ENCODE measurements at regions not wholly inside any gene's neighbourhood (a gene's known extent, or its start where the extent isn't known, plus 50 kb on each side); places are given as distances from the start of the nearest gene placed in this dataset.

DNA sequence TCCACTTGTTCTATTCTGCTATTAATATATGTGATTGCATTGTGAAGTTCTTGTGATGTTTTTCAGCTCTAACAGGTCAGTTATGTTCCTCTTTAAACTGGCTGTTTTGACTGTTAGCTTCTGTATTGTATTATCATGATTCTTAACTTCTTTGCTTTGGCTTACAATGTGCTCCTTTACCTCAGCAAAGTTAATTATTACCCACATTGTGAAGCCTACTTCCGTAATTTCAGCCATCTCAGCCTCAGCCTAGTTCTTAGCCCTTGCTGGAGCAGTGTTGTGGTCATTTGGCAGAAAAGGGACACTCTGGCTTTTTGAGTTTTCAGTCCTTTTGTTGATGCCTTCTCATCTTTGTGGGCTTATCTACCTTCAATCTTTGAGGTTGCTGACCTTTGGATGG is 440.2 kb downstream of the TBC1D32 start:
- TF ChIP-seq, protein P1, sequence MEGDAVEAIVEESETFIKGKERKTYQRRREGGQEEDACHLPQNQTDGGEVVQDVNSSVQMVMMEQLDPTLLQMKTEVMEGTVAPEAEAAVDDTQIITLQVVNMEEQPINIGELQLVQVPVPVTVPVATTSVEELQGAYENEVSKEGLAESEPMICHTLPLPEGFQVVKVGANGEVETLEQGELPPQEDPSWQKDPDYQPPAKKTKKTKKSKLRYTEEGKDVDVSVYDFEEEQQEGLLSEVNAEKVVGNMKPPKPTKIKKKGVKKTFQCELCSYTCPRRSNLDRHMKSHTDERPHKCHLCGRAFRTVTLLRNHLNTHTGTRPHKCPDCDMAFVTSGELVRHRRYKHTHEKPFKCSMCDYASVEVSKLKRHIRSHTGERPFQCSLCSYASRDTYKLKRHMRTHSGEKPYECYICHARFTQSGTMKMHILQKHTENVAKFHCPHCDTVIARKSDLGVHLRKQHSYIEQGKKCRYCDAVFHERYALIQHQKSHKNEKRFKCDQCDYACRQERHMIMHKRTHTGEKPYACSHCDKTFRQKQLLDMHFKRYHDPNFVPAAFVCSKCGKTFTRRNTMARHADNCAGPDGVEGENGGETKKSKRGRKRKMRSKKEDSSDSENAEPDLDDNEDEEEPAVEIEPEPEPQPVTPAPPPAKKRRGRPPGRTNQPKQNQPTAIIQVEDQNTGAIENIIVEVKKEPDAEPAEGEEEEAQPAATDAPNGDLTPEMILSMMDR (IDR thresholded peaks at IDR 0.05; ENCODE audit: poor library complexity, severe bottlenecking) = no peak
- no peak for DNase-seq (ENCODE audit: low spot score)
- H3K4me3 ChIP-seq (ENCODE audit: severe bottlenecking) = no peak overlapping the region
- no peaks in the 10 kb centered on the region for H3K4me1 ChIP-seq (ENCODE audit: insufficient read depth, poor library complexity, severe bottlenecking)
- ATAC-seq (ENCODE audit: low read depth) = no peak
- H3K36me3 ChIP-seq (ENCODE audit: low read depth) = no peaks in the 10 kb centered on the region
- no peaks in the 10 kb centered on the region for H3K27me3 ChIP-seq (ENCODE audit: insufficient read depth, poor library complexity, severe bottlenecking)
- H3K27ac ChIP-seq (ENCODE audit: poor library complexity, severe bottlenecking) = no peak overlapping the region
- no peaks in the 10 kb centered on the region for H3K9me3 ChIP-seq (ENCODE audit: severe bottlenecking)

DNA sequence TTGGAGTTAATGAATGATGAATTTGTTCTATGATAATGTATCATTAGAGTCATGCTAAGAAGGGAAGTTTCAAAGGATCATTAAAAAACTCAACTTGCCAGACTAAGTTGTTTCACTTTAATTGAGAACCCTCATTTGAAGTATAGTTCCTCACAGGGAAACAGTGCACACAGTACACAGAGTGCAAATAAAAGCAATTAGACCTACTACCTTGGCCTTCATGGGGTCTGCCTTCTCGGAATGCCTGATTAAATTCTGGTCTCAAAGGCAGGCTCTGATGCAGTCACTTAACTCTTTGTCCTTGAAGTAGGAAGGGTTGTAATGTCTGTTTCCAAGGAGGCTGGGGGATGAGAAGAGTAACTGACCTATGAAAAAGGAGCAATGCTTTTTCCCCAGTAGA is 457.3 kb downstream of the TBC1D32 start:
- H3K4me1 ChIP-seq (ENCODE audit: insufficient read depth, poor library complexity, severe bottlenecking) = no peaks in the 10 kb centered on the region
- no peak overlapping the region for H3K27ac ChIP-seq (ENCODE audit: poor library complexity, severe bottlenecking)
- DNase-seq (ENCODE audit: low spot score) (no peak), ATAC-seq (ENCODE audit: low read depth) (no peak)
- no peaks in the 10 kb centered on the region for H3K9me3 ChIP-seq (ENCODE audit: severe bottlenecking)
- H3K36me3 ChIP-seq (ENCODE audit: low read depth) = no peaks in the 10 kb centered on the region
- TF ChIP-seq, protein P1 (IDR thresholded peaks at IDR 0.05; ENCODE audit: poor library complexity, severe bottlenecking) = no peak
- H3K27me3 ChIP-seq (ENCODE audit: insufficient read depth, poor library complexity, severe bottlenecking) = no peaks in the 10 kb centered on the region
- no peak overlapping the region for H3K4me3 ChIP-seq (ENCODE audit: severe bottlenecking)

DNA sequence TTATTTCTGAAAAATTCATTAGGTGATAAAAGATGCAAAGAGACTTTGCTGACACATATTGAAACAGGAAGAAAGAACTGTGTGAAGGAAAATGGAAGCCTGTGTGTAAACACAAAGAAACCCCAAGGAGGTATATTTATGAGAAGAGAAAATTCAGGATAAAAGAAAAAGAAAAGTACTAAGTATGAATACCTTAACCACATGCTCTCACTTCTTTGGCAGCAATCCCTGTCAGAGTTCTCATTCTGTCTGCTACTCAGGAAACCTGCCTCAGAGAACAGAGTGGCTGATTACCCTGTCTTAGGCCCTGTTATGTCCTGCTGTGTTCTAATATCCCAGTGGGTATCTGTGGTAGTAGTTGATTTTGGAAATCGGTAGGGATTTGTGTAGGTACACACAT is 457.9 kb downstream of the TBC1D32 start:
- no peaks in the 10 kb centered on the region for H3K27me3 ChIP-seq (ENCODE audit: insufficient read depth, poor library complexity, severe bottlenecking)
- H3K36me3 ChIP-seq (ENCODE audit: low read depth) = no peaks in the 10 kb centered on the region
- TF ChIP-seq, protein P1 (IDR thresholded peaks at IDR 0.05; ENCODE audit: poor library complexity, severe bottlenecking) = no peak
- H3K4me3 ChIP-seq (ENCODE audit: severe bottlenecking) = no peak overlapping the region
- no peak for ATAC-seq (ENCODE audit: low read depth)
- no peak for DNase-seq (ENCODE audit: low spot score)
- no peaks in the 10 kb centered on the region for H3K9me3 ChIP-seq (ENCODE audit: severe bottlenecking)
- no peak overlapping the region for H3K27ac ChIP-seq (ENCODE audit: poor library complexity, severe bottlenecking)
- H3K4me1 ChIP-seq (ENCODE audit: insufficient read depth, poor library complexity, severe bottlenecking) = no peaks in the 10 kb centered on the region

DNA sequence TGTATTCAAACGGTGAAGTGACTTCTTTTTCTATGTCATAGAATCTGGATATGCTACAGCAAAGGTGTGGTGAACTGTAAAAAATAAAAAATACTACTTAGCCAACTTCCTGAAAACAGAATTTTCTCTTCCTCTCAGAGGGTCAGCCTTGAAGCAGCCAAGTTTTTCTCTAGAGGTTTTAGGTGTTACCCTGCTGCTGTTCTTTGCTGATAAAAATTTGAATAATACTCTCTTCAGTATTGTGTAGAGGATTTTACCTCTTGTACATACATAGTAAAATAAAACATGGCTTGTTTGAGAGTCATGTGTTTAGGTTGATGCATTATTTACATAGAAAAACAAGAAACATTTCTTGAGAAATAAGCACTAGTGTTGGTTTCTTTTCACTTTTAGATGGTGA is 458.4 kb downstream of the TBC1D32 start:
- no peaks in the 10 kb centered on the region for H3K9me3 ChIP-seq (ENCODE audit: severe bottlenecking)
- DNase-seq (ENCODE audit: low spot score) (no peak), ATAC-seq (ENCODE audit: low read depth) (no peak)
- no peak overlapping the region for H3K27ac ChIP-seq (ENCODE audit: poor library complexity, severe bottlenecking)
- H3K4me3 ChIP-seq (ENCODE audit: severe bottlenecking) = no peak overlapping the region
- H3K4me1 ChIP-seq (ENCODE audit: insufficient read depth, poor library complexity, severe bottlenecking) = no peaks in the 10 kb centered on the region
- TF ChIP-seq, protein P1 (IDR thresholded peaks at IDR 0.05; ENCODE audit: poor library complexity, severe bottlenecking) = no peak
- H3K36me3 ChIP-seq (ENCODE audit: low read depth) = no peaks in the 10 kb centered on the region
- no peaks in the 10 kb centered on the region for H3K27me3 ChIP-seq (ENCODE audit: insufficient read depth, poor library complexity, severe bottlenecking)

DNA sequence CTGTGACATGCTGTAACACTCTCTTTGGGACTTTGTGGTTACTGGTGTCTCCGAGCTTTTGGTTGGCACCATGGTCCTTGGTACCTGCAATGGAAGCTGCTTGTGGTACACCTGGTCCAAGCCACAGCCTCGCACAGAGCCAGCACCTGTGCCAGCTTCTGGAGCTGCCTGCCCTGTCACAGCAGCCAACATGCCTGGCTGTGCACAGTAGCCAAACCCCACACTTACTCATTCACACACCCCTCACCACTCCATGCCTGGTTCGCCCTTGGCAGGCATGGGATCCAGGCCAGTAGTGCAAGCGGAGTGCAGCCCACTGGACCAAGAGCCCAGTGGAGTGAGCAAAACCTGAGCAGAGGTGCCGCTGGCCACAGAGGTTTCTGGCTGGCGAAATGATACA is 459.9 kb downstream of the TBC1D32 start:
- no peaks in the 10 kb centered on the region for H3K27me3 ChIP-seq (ENCODE audit: insufficient read depth, poor library complexity, severe bottlenecking)
- H3K36me3 ChIP-seq (ENCODE audit: low read depth) = no peaks in the 10 kb centered on the region
- no peak overlapping the region for H3K27ac ChIP-seq (ENCODE audit: poor library complexity, severe bottlenecking)
- TF ChIP-seq, protein P1 (IDR thresholded peaks at IDR 0.05; ENCODE audit: poor library complexity, severe bottlenecking) = no peak
- H3K4me1 ChIP-seq (ENCODE audit: insufficient read depth, poor library complexity, severe bottlenecking) = no peaks in the 10 kb centered on the region
- no peaks in the 10 kb centered on the region for H3K9me3 ChIP-seq (ENCODE audit: severe bottlenecking)
- DNase-seq (ENCODE audit: low spot score) = peak; percentile 29
- H3K4me3 ChIP-seq (ENCODE audit: severe bottlenecking) = no peak overlapping the region
- no peak for ATAC-seq (ENCODE audit: low read depth)
